ENCODE measurements at regions not wholly inside any gene's neighbourhood (a gene's known extent, or its start where the extent isn't known, plus 50 kb on each side); places are given as distances from the start of the nearest gene placed in this dataset.
"Not testable (repeated sequence)": the region's sequence is repeated elsewhere in the genome, so short reads cannot be mapped to it uniquely, and the experiment has no call there.

- H3K4me2 ChIP-seq; H3K9me3 ChIP-seq (ENCODE audit: insufficient read depth, low read depth); intact Hi-C loops (cut with micrococcal nuclease; ENCODE audit: unreplicated experiment); H3K36me3 ChIP-seq (ENCODE audit: low read depth); H3K9me2 ChIP-seq (ENCODE audit: insufficient read depth); CTCF ChIA-PET; H3K27me3 ChIP-seq (ENCODE audit: insufficient read depth, low read depth); BruUV-seq (replicated peaks); H4K20me1 ChIP-seq (ENCODE audit: insufficient read depth); H3K4me3 ChIP-seq; H3F3A ChIP-seq (ENCODE audit: insufficient read depth, low read depth); H3K79me2 ChIP-seq (ENCODE audit: low read depth); POLR2A ChIA-PET (ENCODE audit: unreplicated experiment); H3K4me1 ChIP-seq (replicated peaks; ENCODE audit: insufficient read depth); H2AFZ ChIP-seq; H3K27ac ChIP-seq: not testable (repeated sequence)
- DNase-seq, result peak in 1 of 2 experiments; percentile 17
- TF ChIP-seq, protein P1, sequence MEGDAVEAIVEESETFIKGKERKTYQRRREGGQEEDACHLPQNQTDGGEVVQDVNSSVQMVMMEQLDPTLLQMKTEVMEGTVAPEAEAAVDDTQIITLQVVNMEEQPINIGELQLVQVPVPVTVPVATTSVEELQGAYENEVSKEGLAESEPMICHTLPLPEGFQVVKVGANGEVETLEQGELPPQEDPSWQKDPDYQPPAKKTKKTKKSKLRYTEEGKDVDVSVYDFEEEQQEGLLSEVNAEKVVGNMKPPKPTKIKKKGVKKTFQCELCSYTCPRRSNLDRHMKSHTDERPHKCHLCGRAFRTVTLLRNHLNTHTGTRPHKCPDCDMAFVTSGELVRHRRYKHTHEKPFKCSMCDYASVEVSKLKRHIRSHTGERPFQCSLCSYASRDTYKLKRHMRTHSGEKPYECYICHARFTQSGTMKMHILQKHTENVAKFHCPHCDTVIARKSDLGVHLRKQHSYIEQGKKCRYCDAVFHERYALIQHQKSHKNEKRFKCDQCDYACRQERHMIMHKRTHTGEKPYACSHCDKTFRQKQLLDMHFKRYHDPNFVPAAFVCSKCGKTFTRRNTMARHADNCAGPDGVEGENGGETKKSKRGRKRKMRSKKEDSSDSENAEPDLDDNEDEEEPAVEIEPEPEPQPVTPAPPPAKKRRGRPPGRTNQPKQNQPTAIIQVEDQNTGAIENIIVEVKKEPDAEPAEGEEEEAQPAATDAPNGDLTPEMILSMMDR (conservative IDR thresholded peaks at IDR 0.05), result 0 out of 2 replicates have a peak, but pooled peaks have one; percentile 24
Measured at GRCh38 chr1:181247-182216, 269.9 kb downstream of the OR4F29 start.

DNA sequence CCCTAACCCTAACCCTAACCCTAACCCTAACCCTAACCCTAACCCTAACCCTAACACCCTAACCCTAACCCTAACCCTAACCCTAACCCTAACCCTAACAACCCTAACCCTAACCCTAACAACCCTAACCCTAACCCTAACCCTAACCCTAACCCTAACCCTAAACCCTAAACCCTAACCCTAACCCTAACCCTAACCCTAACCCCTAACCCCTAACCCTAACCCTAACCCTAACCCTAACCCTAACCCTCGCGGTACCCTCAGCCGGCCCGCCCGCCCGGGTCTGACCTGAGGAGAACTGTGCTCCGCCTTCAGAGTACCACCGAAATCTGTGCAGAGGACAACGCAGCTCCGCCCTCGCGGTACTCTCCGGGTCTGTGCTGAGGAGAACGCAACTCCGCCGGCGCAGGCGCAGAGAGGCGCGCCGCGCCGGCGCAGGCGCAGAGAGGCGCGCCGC lies 270.7 kb downstream of the OR4F29 start:
- DNase-seq; H4K20me1 ChIP-seq (ENCODE audit: insufficient read depth); H2AFZ ChIP-seq; H3K9me3 ChIP-seq (ENCODE audit: insufficient read depth, low read depth); CTCF ChIA-PET; H3F3A ChIP-seq (ENCODE audit: insufficient read depth, low read depth); H3K27me3 ChIP-seq (ENCODE audit: insufficient read depth, low read depth); H3K4me2 ChIP-seq; BruUV-seq (replicated peaks); H3K79me2 ChIP-seq (ENCODE audit: low read depth); H3K36me3 ChIP-seq (ENCODE audit: low read depth); intact Hi-C loops (cut with micrococcal nuclease; ENCODE audit: unreplicated experiment); H3K4me1 ChIP-seq (replicated peaks; ENCODE audit: insufficient read depth); H3K9me2 ChIP-seq (ENCODE audit: insufficient read depth); H3K27ac ChIP-seq; POLR2A ChIA-PET (ENCODE audit: unreplicated experiment); H3K4me3 ChIP-seq: not testable (repeated sequence)

DNA sequence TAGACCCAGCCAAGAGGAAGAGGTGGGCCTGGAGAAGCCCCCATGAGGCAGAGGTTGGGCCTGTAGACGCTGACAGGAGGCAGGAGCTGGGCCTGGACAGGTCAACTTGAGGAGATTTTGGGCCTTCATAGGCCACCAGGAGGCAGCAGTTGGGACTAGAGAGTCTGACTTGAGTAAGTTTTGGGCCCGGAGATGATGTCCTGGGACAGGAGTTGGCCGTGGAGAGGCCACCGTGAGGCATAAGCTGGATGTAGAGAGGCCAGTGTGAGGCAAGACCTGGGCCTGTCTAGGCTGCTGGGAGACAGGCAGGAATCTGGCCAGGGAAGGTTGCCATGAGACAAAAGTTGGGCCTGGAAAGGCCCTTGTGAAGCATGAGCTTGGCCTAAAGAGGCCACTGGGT lies 312.6 kb downstream of the OR4F29 start:
- H3K4me2 ChIP-seq; H3K9me2 ChIP-seq (ENCODE audit: insufficient read depth); intact Hi-C loops (cut with micrococcal nuclease; ENCODE audit: unreplicated experiment); H3K4me1 ChIP-seq (replicated peaks; ENCODE audit: insufficient read depth); H2AFZ ChIP-seq; DNase-seq; H4K20me1 ChIP-seq (ENCODE audit: insufficient read depth); H3K27ac ChIP-seq; BruUV-seq (replicated peaks); POLR2A ChIA-PET (ENCODE audit: unreplicated experiment); H3F3A ChIP-seq (ENCODE audit: insufficient read depth, low read depth); CTCF ChIA-PET; H3K9me3 ChIP-seq (ENCODE audit: insufficient read depth, low read depth); H3K27me3 ChIP-seq (ENCODE audit: insufficient read depth, low read depth); H3K36me3 ChIP-seq (ENCODE audit: low read depth); H3K79me2 ChIP-seq (ENCODE audit: low read depth); H3K4me3 ChIP-seq: not testable (repeated sequence)

DNA sequence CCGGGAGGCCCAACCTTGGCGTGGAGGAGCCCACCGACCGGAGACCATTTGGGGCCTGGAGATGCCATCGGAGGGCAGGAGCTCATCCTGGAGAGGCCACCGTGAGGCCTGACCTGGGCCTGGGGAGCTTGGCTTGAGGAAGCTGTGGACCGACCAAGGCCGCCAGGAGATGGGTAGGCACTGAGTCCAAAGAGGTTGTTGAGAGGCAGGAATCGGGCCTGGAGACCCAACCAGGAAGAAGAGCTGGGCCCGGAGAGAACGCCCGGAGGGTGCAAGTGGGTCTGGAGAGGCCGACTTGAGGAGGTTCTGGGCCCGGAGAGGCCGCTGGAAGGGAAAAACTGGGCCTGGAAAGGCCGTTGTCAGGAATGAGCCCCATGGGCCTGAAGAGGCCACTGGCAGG lies 313.8 kb downstream of the OR4F29 start:
- CTCF ChIA-PET; POLR2A ChIA-PET (ENCODE audit: unreplicated experiment); H3K79me2 ChIP-seq (ENCODE audit: low read depth); H3K9me3 ChIP-seq (ENCODE audit: insufficient read depth, low read depth); H3F3A ChIP-seq (ENCODE audit: insufficient read depth, low read depth); H2AFZ ChIP-seq; H3K27ac ChIP-seq; H3K4me1 ChIP-seq (replicated peaks; ENCODE audit: insufficient read depth); H3K27me3 ChIP-seq (ENCODE audit: insufficient read depth, low read depth); DNase-seq; BruUV-seq (replicated peaks); H3K9me2 ChIP-seq (ENCODE audit: insufficient read depth); H3K36me3 ChIP-seq (ENCODE audit: low read depth); H4K20me1 ChIP-seq (ENCODE audit: insufficient read depth); intact Hi-C loops (cut with micrococcal nuclease; ENCODE audit: unreplicated experiment); H3K4me2 ChIP-seq; H3K4me3 ChIP-seq: not testable (repeated sequence)

DNA sequence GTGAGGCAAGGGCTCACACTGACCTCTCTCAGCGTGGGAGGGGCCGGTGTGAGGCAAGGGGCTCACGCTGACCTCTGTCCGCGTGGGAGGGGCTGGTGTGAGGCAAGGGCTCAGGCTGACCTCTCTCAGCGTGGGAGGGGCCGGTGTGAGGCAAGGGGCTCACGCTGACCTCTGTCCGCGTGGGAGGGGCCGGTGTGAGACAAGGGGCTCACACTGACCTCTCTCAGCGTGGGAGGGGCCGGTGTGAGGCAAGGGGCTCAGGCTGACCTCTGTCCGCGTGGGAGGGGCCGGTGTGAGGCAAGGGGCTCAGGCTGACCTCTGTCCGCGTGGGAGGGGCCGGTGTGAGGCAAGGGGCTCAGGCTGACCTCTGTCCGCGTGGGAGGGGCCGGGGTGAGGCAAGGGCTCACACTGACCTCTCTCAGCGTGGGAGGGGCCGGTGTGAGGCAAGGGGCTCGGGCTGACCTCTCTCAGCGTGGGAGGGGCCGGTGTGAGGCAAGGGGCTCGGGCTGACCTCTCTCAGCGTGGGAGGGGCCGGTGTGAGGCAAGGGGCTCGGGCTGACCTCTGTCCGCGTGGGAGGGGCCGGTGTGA lies 315.0 kb downstream of the OR4F29 start:
- POLR2A ChIA-PET (ENCODE audit: unreplicated experiment); DNase-seq; H3K36me3 ChIP-seq (ENCODE audit: low read depth): not testable (repeated sequence)

DNA sequence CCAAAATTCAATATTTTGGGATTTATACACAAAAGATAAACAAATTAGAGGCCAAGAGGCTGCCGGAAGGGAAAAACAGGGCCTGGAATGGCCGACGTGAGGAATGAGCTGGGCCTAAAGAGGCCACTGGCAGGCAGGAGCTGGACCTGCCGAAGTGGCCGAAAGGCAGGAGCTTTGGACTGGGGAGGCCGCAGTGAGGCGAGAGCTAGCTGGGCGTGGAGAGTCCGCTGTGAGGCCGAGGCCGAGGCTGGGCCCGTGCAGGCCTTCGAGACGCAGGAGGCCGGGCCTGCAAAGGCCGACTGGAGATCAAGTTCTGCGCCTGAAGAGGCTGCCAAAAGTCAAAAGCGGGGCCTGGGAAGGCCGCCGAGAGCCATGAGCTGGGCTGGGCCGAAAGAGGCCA lies 316.5 kb downstream of the OR4F29 start:
- H3K4me3 ChIP-seq; BruUV-seq (replicated peaks); H3K27me3 ChIP-seq (ENCODE audit: insufficient read depth, low read depth); H3K36me3 ChIP-seq (ENCODE audit: low read depth); DNase-seq; H3K9me3 ChIP-seq (ENCODE audit: insufficient read depth, low read depth); H3F3A ChIP-seq (ENCODE audit: insufficient read depth, low read depth); H3K79me2 ChIP-seq (ENCODE audit: low read depth); H3K27ac ChIP-seq; H3K4me1 ChIP-seq (replicated peaks; ENCODE audit: insufficient read depth); intact Hi-C loops (cut with micrococcal nuclease; ENCODE audit: unreplicated experiment); POLR2A ChIA-PET (ENCODE audit: unreplicated experiment); H2AFZ ChIP-seq; H4K20me1 ChIP-seq (ENCODE audit: insufficient read depth); CTCF ChIA-PET; H3K9me2 ChIP-seq (ENCODE audit: insufficient read depth); H3K4me2 ChIP-seq: not testable (repeated sequence)

More for the DNA sequence above, 315.0 kb downstream of the OR4F29 start:
- intact Hi-C loops (cut with micrococcal nuclease; ENCODE audit: unreplicated experiment); H2AFZ ChIP-seq; H3K27ac ChIP-seq; H3K27me3 ChIP-seq (ENCODE audit: insufficient read depth, low read depth); H3K4me1 ChIP-seq (replicated peaks; ENCODE audit: insufficient read depth); H3K9me2 ChIP-seq (ENCODE audit: insufficient read depth); H3K9me3 ChIP-seq (ENCODE audit: insufficient read depth, low read depth); H3K4me3 ChIP-seq; CTCF ChIA-PET; H3F3A ChIP-seq (ENCODE audit: insufficient read depth, low read depth); H3K4me2 ChIP-seq; H3K79me2 ChIP-seq (ENCODE audit: low read depth); BruUV-seq (replicated peaks); H4K20me1 ChIP-seq (ENCODE audit: insufficient read depth): not testable (repeated sequence)

Measured in PC-9 (cell line).